H1 (cell line): ENCODE measurements at regions not wholly inside any gene's neighbourhood (a gene's known extent, or its start where the extent isn't known, plus 50 kb on each side); places are given as distances from the start of the nearest gene placed in this dataset.

ENCODE experiments used
- HDAC6 ChIP-seq: IDR thresholded peaks from one replicate; pipeline ENCODE4 v1.7.1; 2012; ENCODE audit warnings: low read depth, mild to moderate bottlenecking, inconsistent platforms, low read length, moderate library complexity

GRCh38 chr10:78375854-78376785, 342.5 kb downstream of the RPS24 start (continued):
- TF ChIP-seq HDAC6, result no peak
